NOMO-1 treated with DMSO at 0.1 percent for 48 hours (cell line): ENCODE measurements at regions not wholly inside any gene's neighbourhood (a gene's known extent, or its start where the extent isn't known, plus 50 kb on each side); places are given as distances from the start of the nearest gene placed in this dataset.

Experiments
- DNase-seq: peaks from one replicate; lab custom pipeline; 2025; ENCODE audit not compliant: unreplicated experiment; lab: John Stamatoyannopoulos, UW

DNA sequence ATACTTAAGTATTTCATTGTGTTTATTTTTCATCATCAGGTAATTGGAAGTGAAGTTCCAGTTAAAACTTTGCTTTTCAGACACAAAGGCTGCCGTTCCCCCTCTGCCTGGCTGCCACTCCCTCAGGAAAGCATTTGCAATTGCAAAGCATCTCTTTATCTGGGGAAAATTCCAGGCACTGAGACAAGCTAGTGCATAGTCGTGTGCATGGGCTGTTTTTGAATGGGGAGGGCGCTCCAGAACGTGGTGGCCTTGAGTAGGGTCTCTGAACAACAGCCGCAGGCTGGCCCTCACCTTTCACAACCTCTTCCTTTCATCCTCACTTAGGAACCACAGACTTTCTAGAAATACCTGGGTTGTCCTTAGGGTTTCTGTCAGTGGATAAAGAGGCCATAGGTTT, 285.1 kb upstream of the ADAMTS16 start:
- no peak for DNase-seq

DNA sequence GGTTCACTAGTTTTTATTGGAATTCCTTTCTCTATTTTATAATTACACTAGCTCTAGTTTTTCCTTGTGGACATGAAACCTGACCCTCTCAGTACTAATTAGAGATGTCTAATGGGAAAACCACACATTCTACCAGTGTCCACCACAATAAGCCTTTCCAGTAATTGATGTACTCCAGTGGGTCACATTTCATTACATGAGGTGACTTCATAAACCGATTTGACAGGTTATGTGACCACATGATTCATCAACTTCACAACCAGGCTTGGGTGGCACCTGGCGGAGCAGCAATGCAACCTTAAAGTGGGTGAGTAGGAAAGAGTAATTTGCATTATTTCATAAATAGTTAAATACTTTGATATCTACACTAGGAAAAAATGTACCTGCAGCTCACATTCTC, 284.2 kb upstream of the ADAMTS16 start:
- DNase-seq, result no peak

DNA sequence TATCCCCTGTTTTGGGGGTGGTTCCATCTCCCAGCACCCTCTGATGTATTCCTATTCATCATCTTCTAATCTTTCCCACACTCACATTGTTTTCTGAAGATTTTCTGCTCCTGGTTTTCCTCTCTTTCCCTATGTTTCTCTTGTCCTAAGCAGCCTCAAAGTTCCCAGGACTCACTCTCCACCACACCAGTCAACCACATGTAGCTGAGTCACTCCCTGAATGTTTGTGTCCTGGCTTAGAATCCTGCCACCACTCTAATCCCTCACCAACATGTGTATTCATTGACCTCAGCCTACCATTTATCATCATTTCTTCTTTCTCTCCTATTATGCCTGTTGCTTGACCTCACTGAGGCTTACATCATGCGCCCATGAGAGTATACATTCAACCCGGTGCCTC, 282.4 kb upstream of the ADAMTS16 start:
- DNase-seq, result no peak

DNA sequence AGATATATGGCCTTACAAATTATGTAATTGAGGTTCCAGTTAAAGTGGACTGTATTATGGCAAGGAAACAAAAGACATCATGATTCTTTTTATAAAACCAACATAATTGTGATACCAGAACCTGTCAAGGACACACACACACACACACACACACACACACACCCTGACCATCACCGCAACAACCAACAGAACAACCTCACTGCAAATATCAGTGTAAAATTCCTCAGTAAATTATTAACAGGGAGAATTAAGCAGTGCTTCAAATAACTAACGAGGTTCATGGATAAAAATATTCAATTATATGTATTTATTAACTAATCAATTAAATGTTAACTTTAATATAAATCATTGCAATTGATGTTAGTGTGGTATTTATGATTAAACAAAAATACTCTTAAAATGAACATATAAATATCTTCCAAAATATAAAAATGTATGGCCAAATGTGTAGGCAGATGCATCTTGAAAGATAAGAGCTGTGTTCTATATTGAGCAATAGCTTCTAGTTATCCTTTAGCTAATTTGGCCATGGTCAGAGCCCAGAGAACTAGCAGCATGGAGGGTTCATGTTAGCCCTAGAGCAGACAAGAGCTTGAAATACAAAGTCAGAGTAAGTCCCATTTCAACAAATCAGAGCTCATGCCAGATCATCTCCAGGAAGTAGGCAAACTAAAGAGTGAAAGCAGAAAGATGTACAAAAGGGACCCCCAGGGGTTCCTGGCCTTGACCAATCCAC, 280.5 kb upstream of the ADAMTS16 start:
- DNase-seq, result no peak

DNA sequence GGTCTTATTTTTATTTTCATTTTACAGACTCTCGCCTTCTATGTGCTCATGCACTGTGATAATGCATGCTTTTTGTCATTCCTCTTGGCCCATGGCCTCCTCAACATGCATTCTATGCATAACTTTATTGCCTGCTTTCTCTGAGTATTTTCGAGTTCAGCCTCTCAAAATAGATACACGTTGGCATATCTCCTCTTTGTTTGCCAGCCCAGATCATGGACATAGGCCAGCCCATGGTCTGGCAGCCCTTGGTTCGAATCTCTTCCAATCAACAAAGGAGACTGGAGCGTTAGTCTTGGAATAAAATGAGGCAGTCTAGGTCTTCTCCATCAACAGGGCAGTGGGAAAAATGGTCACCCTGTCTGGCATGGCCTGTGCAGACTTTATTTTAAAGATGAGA, 279.5 kb upstream of the ADAMTS16 start:
- DNase-seq, result no peak

DNA sequence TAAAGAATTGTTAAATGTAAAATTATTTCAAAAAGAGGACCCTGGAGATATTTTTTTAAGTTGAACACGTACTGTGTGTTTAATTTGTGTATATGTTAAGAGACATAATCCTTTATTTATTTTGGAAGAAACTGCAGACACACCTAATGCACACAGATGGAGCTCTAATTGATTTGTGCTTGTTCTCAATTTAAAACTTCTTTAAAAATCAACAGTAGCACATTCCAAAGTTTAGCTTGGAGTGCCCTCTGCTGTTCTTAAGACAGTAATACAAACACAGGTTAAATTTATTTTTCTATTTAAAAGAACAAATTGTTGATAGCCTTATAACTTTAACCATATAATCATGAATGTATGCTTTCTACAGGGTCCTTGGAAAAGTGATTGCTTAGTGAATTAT, 277.6 kb upstream of the ADAMTS16 start:
- DNase-seq, result peak; percentile 67

DNA sequence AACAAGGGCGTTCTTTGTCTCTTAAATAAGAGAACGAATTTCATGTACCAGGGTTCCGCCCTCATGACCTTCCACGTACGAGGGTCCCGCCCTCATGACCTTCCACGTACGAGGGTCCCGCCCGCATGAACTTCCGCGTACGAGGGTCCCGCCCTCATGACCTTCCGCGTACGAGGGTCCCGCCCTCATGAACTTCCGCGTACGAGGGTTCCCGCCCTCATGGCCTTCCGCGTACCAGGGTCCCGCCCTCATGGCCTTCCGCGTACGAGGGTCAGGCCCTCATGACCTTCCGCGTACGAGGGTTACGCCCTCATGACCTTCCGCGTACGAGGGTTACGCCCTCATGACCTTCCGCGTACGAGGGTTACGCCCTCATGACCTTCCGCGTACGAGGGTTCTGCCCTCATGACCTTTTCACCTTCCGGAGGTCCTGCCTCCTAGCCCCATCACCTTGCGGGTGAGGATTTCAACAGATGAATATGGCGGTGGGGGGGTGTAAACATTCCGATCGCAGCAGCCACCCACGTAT, 273.9 kb upstream of the ADAMTS16 start:
- DNase-seq, result no peak

DNA sequence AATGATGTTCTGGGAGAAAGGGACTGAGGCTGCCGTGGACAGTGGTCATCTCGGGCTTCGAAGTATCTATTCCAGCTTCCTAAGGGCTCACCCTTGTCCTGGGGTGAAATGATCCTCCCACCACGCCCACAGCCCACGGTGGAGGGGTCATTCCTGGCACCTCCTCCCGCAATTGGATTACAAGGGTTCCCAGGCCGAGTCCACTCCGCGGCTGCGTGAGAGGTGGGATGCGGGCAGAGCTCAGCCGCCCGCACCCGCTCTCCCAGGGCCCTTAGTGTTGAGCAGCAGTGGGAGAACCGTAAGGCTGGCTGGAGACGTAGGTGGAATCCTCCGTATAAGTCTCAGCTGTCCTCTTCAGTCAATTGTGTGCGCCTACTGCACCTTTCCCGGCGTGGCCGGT, 273.3 kb upstream of the ADAMTS16 start:
- DNase-seq, result no peak

DNA sequence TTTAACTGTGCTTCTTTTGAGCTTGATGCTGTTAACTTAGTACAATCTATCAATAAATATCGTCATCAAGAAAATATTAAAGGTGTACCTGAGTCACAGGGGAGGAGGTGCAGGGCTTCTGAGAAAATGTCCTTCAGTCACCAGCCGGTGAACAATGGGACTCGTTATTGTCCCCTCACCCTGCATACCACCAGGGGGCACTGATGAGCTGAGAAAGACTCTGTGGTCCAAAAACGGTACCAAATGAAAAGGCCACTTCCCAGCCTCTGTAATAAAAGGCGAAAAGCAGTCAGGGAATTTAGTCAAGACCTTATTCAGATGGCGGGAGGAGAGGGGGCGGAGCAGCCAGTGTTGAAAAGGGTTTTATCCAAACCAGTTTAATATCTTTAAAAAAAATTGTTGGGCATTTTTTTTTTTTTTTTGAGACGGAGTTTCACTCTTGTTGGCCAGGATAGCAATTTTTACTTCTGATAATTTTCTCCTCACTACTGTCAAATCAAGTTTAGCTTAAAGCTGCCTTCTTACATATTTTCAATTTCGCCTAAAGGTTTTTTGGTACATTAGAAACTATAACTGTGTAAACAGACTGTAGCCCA, 271.9 kb upstream of the ADAMTS16 start:
- peak; percentile 14 for DNase-seq

DNA sequence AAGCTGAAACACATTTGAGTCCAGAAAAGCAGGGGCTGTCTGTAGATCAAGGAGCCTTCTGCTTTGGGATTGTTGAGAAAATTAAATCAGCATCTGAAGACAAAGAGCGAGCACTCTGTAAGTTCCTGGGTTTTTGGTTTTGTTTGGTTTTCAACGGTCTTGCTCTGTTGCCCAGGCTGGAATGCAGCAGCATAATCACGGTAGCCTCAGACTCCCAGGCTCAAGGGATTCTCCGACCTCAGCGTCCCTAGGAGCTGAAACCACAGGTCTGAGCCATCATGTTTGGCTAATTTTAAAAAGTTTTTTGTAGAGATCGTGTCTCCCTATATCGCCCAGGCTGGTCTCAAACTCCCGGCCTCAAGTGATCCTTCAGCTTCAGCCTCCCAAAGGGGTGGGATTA, 266.5 kb upstream of the ADAMTS16 start:
- DNase-seq, result no peak

DNA sequence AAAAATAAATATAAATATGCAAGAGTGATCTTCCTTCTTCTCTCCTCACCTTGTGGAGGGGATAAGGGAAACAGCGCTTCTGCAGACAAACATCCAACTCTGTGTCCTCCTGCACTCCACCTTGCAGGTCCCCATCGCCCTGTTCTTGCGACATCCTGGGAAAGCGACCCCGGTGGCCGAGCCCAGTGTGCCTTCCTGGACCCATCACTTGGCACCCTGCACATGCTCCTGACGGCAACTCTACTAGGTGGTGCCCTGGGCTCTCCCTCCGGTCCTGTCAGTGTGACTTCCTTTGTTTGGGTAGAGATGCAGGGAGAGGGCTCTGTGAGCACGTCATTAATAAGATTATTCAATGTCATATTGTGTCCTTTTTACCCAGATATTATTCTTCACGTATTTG, 266.0 kb upstream of the ADAMTS16 start:
- no peak for DNase-seq

DNA sequence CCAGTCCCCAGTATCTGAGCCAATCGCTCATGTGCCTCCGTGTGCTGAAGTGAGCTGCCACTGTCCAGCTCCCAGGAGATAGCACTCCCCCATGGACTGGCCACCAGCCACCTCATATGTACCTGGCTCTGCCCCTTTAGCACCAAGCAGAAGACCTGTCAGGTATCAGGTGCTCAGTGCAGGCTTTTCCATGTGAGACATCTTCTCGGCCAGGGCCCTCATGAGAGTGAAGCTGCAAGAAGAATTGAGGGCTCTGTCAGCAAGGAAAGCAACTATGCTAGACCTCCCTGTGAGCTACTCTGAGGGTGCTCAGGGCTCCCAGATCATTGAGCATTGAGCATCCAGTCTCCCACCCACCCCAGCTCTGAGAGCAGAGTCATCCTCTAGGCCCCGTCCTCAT, 264.2 kb upstream of the ADAMTS16 start:
- DNase-seq, result no peak

DNA sequence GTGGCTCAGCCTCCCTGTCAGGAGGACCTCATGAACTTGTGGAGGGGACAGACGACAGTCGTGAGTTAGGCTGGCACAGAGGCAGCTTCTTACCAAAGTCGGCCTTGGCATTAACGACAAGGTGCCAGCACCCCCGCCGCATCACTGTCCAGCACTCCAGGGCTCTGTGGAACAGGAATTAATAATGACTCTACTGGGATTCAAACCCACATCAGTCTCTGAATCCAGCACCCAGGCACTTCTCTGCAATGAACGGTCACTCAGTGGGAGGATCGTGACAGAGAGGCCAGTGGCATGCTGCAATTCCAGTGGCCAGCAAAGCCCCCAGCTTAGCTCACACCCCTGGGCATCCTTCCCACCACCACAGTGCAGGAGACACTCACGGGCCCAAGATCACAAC, 263.3 kb upstream of the ADAMTS16 start:
- no peak for DNase-seq

DNA sequence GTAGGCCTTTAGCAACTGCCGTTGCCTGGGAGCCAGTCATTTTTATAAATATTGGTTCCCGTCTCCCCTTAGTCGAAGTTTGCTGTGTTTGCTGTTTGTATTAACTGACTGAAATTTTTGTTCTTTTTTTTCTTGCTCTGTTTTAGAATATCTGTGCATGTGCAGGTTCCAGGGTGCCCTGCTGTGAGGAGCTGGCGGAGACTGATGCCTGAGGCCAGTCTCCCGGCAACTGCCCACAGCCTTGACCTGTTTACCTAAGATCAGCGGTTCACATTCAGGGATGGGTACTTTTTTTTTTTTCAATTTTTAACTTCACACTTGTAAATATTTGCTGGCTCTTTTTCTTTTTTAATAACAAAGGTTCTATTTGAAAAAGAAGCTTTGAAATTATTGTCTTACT, 262.6 kb upstream of the ADAMTS16 start:
- no peak for DNase-seq

DNA sequence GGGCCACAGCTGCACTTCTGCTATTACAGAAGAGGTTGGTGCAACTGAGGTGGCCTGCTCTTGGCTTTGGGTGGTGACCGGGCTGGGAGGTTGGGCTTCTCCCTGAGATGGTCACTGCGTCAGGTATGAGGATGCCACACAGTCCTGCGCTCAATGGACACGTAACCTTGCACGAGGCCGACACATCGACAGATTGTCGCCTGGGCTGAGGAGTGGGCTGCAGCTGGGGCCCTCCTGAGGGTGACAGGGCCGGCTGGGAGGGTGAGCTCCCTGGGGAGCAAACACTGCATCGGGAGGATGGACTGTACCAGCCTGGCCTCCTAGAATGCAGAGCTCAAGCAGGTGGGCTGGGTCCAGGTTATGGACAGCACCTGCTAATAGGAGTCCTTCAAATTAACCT, 261.1 kb upstream of the ADAMTS16 start:
- no peak for DNase-seq

DNA sequence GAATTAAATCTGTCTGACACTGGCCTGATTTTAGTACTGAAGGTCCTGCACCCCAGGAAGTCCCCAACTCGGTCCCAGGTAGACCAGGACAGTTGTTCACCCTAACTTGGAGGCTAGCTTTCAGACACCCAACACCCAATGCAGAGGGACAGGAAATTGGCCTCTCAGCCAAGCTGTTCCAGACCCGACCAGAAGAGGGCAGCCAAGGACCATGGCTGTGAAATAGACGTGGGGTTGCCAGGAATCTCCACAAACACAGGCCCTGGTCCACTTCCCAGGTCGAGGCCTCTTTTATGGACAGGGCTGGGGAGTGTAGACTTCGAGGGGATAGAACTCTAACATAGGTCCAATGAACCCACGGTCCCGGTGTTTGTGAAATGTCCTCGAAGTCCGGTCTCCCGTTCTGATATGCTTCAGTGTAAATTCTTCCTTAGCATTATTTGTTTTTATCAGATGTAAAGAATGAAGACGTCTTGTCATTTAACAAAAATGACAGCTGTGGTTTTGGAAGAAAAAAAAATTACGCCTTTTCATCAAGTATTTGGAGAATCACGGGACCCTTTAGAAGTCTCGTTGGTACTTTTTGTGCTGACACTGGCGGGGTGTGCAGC, 260.3 kb upstream of the ADAMTS16 start:
- peak; percentile 51 for DNase-seq

DNA sequence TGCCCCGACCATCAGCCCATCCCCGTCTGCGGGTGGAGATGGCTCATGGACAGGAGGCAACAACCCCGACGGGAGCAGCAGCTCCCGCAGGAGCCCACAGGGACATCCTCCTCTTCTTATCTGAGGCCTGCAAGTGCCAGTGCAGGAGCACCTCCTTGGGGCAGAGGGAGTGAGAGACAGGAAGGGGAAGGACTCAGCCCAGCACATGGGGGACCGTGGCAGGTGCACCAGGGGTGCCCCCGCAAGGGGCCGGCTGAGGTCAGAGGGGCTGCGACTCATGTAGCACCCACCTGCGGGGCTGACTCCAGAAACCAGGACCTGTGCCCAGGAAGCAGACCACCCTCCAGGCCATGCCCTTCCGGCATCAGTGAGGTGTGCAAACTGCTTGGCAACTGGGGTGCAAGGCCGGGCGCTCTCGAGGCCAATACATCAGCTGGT, 259.8 kb upstream of the ADAMTS16 start:
- no peak for DNase-seq

DNA sequence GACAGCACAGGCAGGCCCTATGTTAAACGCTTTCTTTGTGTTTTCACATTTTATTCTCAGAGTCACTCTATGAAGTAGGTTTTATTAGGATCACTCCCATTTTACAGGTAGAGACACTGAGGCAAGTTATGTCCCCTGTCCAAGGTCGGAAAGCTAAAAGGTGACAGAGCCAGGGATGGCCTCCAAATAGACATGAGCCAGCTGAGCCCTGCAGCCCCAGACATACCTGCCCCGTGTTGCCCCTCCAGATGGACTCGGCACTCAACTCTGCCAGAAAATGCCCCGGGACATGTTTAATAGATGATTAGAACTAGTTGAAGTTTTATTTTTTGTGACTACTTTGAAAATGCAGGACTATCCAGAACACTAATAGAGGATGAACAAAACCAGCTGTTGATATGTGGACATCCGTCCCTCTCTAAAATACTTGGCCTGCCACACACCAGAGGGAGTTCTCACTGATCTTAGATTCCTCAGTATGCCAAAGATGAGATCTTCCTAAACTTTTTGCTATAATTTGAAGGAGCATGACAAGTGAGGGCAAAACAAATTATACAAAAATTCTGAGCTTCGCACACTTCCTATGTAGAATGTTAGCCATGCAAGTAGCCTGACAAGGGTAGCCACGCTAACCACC, 258.6 kb upstream of the ADAMTS16 start:
- no peak for DNase-seq

DNA sequence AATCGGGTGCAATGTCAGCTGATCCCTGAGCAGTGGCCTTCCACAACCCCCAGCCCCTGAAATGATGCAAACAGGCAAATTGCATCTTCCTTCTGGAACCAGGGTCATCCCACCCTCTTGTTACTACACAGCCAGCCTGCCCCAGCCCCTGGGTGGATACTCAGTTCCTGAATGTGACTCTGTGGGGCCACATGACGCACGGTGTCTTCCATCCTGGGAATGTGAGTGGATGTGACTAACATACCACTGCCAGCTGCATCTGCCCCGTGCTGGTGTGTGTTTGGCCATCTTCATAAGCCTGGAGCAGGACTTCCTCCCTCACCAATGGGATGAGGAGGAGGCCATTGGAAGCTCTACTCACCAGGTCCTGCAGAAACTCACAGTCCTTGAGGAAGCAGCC, 257.9 kb upstream of the ADAMTS16 start:
- no peak for DNase-seq

DNA sequence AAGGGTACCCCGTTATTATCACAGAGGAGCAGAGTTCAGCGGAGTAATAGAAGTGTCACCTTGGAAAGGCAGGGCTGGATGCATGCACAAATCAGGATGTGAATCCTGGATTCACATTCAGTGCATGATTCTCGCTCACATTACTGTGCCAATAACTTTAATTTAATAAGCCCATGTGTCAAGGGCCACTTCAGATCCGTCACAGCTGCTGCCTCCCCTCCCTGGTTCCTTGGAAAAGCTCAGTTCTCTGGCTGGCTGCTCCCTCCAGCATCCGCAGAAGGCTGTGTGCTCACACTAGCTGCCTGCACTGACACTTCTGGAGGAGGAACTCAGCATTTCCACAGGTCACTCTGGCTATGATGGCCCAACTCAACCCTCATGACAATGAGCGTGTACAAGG, 256.8 kb upstream of the ADAMTS16 start:
- DNase-seq, result no peak

DNA sequence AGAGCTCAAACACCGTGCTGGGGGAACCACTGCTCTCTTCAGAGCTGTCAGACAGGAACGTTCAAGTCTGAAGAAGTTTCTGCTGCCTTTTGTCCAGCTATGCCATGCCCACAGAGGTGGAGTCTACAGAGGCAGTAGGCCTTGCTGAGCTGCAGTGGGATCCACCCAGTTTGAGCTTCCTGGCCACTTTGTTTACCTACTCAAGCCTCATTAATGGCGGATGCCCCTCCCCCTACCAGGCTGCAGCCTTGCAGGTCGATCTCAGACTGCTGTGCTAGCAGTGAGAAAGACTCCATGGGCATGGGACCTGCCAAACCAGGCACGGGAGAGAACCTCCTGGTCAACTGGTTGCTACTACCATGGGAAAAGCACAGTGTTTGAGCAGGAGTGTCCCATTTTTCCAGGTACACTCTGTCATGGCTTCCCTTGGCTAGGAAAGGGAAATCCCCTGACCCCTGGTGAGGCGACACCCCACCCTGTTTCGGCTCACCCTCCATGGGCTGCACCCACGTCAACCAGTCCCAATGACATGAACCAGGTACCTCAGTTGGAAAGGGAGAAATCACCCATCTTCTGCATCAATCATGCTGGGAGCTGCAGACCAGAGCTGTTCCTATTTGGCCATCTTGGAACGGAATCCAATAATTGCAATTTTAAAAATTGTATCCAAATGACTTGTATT, 246.9 kb upstream of the ADAMTS16 start:
- DNase-seq, result no peak
